A549 (cell line): ENCODE measurements at regions not wholly inside any gene's neighbourhood (a gene's known extent, or its start where the extent isn't known, plus 50 kb on each side); places are given as distances from the start of the nearest gene placed in this dataset.

Experiments
- ATAC-seq, 2 experiments: fragments of 200-7000 bp in 1 of 2; fragments of >200 bp in 1 of 2; cut with Nextera tagmentation in 1 of 2; cut with Tn5 transposase in 1 of 2; 3 replicates each; pipeline versions ENCODE4 v1.8.0 to v1.9.1; 2018 to 2020; ENCODE audit warnings: mild to moderate bottlenecking in 1 of 2, moderate library complexity in 1 of 2
- CTCF ChIA-PET: fragments of 300-600 bp; sonication (Branson Sonifier 250); formaldehyde crosslinking; extraction: SDS; loops from one replicate; lab custom pipeline; 2021; ENCODE audit warnings: antibody characterized with exemption, inconsistent platforms; lab: Yijun Ruan, JAX
- POLR2A ChIA-PET: fragments of 350-600 bp; formaldehyde crosslinking; extraction: SDS; loops from one replicate; lab custom pipeline; 2021; ENCODE audit warnings: antibody characterized with exemption, inconsistent platforms; lab: Yijun Ruan, JAX
- DNase-seq, 2 experiments: peaks; one replicate each; pipeline versions ENCODE4 v3.0.0 to v3.0.0-alpha.2; 2011 to 2016; ENCODE audit warnings: low read depth in 1 of 2, low spot score in 1 of 2
- FAIRE-seq: peaks from 2 replicates; lab custom pipeline; 2011; peaks lifted over from hg19 to GRCh38; lab: Jason Lieb, UNC
- H3K27ac ChIP-seq, 2 experiments: fragments of >200 bp; sonication (Bioruptor Twin); formaldehyde crosslinking; 3 replicates each; pipeline ENCODE4 v1.5.1; 2016 to 2017
- H3K4me1 ChIP-seq: fragments of >200 bp; sonication (Bioruptor Twin); formaldehyde crosslinking; 3 replicates; pipeline ENCODE4 v1.6.1; 2016
- H3K4me2 ChIP-seq: fragments of >200 bp; sonication (Bioruptor Twin); formaldehyde crosslinking; 3 replicates; pipeline ENCODE4 v1.6.1; 2016
- H3K4me3 ChIP-seq: fragments of >200 bp; sonication (Bioruptor Twin); formaldehyde crosslinking; 3 replicates; pipeline ENCODE4 v1.5.1; 2016
- H3K9me3 ChIP-seq: fragments of >200 bp; sonication (Bioruptor Twin); formaldehyde crosslinking; 3 replicates; pipeline ENCODE4 v1.6.1; 2016
- CBX8 ChIP-seq: fragments of 200-600 bp; sonication (generic); IDR thresholded peaks from 2 replicates; pipeline ENCODE4 v1.6.1; 2016
- CHD2 ChIP-seq: fragments of 150-350 bp; IDR thresholded peaks from 2 replicates; pipeline ENCODE4 v1.6.1; 2014; ENCODE audit warnings: low read length; ENCODE audit not compliant: partially characterized antibody
- CHD4 ChIP-seq: fragments of 200-600 bp; sonication (generic); IDR thresholded peaks from 2 replicates; pipeline ENCODE4 v1.6.1; 2016; ENCODE audit warnings: antibody characterized with exemption, mild to moderate bottlenecking, borderline replicate concordance
- EP300 ChIP-seq, 2 experiments: fragments of >200 bp; sonication (Bioruptor Twin); formaldehyde crosslinking; IDR thresholded peaks; 2 replicates in 1 of 2; 3 replicates in 1 of 2; pipeline ENCODE4 v1.6.1; 2016 to 2017
- HES2 ChIP-seq: fragments of >200 bp; sonication (Bioruptor Twin); formaldehyde crosslinking; IDR thresholded peaks from 2 replicates; pipeline ENCODE4 v1.6.1; 2016
- HOXA7 ChIP-seq: fragments of 250-450 bp; sonication (Bioruptor Pico); IDR thresholded peaks from 2 replicates; pipeline ENCODE4 v1.5.0; 2020; ENCODE audit warnings: mild to moderate bottlenecking, moderate library complexity
- HOXB13 ChIP-seq: fragments of 250-450 bp; sonication (Bioruptor Pico); IDR thresholded peaks from 2 replicates; pipeline ENCODE4 v1.5.0; 2020; ENCODE audit warnings: low read depth, mild to moderate bottlenecking, moderate library complexity
- MAFK ChIP-seq: fragments of 450-650 bp; IDR thresholded peaks from 2 replicates; pipeline ENCODE4 v1.6.1; 2014; ENCODE audit not compliant: partially characterized antibody
- NFE2L2 ChIP-seq: fragments of 150-350 bp; conservative IDR thresholded peaks from 2 replicates; pipeline ENCODE4 v1.6.1; 2014; ENCODE audit warnings: low read length
- NR3C1 ChIP-seq: fragments of >200 bp; sonication (Bioruptor Twin); formaldehyde crosslinking; IDR thresholded peaks from 3 replicates; pipeline ENCODE4 v1.6.1; 2017
- PBX3 ChIP-seq: IDR thresholded peaks from 2 replicates; pipeline ENCODE4 v1.6.1; 2012
- PHF8 ChIP-seq: fragments of 200-600 bp; sonication (generic); IDR thresholded peaks from 2 replicates; pipeline ENCODE4 v1.6.1; 2016; ENCODE audit warnings: low read depth, mild to moderate bottlenecking, antibody characterized with exemption, moderate library complexity, borderline replicate concordance
- POLR2AphosphoS2 ChIP-seq: conservative IDR thresholded peaks from 2 replicates; pipeline ENCODE4 v1.6.1; 2012; ENCODE audit warnings: low read length, improper control_type of control experiment, inconsistent platforms
- RAD21 ChIP-seq, 2 experiments: fragments of >200 bp in 1 of 2; sonication (Bioruptor Twin) in 1 of 2; formaldehyde crosslinking in 1 of 2; IDR thresholded peaks in 1 of 2; conservative IDR thresholded peaks in 1 of 2; 2 replicates in 1 of 2; 3 replicates in 1 of 2; pipeline ENCODE4 v1.6.1; 2012 to 2018; ENCODE audit warnings: inconsistent platforms in 1 of 2
- RARB ChIP-seq: fragments of 250-450 bp; sonication (Bioruptor Pico); IDR thresholded peaks from 2 replicates; pipeline ENCODE4 v1.8.0; 2021; ENCODE audit warnings: mild to moderate bottlenecking, moderate library complexity
- SMC3 ChIP-seq: fragments of >200 bp; sonication (Bioruptor Twin); formaldehyde crosslinking; IDR thresholded peaks from 3 replicates; pipeline ENCODE4 v1.6.1; 2018; ENCODE audit warnings: inconsistent platforms
- USF2 ChIP-seq: fragments of 450-650 bp; IDR thresholded peaks from 2 replicates; pipeline ENCODE4 v1.6.1; 2014; ENCODE audit warnings: antibody characterized with exemption
- ZC3H11A ChIP-seq: fragments of 450-650 bp; IDR thresholded peaks from 2 replicates; pipeline ENCODE4 v1.6.1; 2014; ENCODE audit warnings: antibody characterized with exemption, mild to moderate bottlenecking
- ZFP36 ChIP-seq: fragments of 450-650 bp; IDR thresholded peaks from 2 replicates; pipeline ENCODE4 v1.6.1; 2014; ENCODE audit warnings: borderline replicate concordance; ENCODE audit not compliant: partially characterized antibody
- ZNF302 ChIP-seq: fragments of 250-450 bp; sonication (Bioruptor Pico); IDR thresholded peaks from 2 replicates; pipeline ENCODE4 v1.9.0; 2021; ENCODE audit warnings: inconsistent platforms, mild to moderate bottlenecking, moderate library complexity
- ZSCAN20 ChIP-seq: fragments of 250-450 bp; sonication (Bioruptor Pico); IDR thresholded peaks from 2 replicates; pipeline ENCODE4 v1.8.0; 2022; ENCODE audit warnings: mild to moderate bottlenecking, moderate library complexity
- WGBS: methylation state at CpG from one replicate; pipeline ENCODE4 v1.1.6; 2017; ENCODE audit errors: missing lambda C conversion rate; 5-methylcytosine and 5-hydroxymethylcytosine counted together
- TF ChIP-seq, protein P1 (sequence below): fragments of 250-450 bp; sonication (Bioruptor Pico); IDR thresholded peaks from 2 replicates; pipeline ENCODE4 v1.5.0; 2021; ENCODE audit warnings: mild to moderate bottlenecking, moderate library complexity, borderline replicate concordance
- TF ChIP-seq, protein P2 (sequence below): fragments of 150-350 bp; IDR thresholded peaks from 2 replicates; pipeline ENCODE4 v1.6.1; 2014; ENCODE audit warnings: low read depth, mild to moderate bottlenecking, low read length

- Histone ChIP-seq H3K4me1 (no peaks in the 10 kb centered on the region), H3K4me3 (no peak overlapping the region), H3K4me2 (no peak overlapping the region), H3K9me3 (no peaks in the 10 kb centered on the region), H3K27ac (no peak overlapping the region)
- FAIRE-seq = no peak
- ChIA-PET POLR2A (no interaction called here), CTCF (interaction anchor here (0.6 kb wide), 1 partner anchor 61 kb away, joined by 3 read pairs; no protein-coding TSS in a partner anchor)
- 15% methylated on average over 3 of the region's 6 CpGs for WGBS
- ATAC-seq = 0 out of 6 replicates have a peak, but pooled peaks of 1 of the 2 experiments have one; percentile 28
- DNase-seq = peak in 1 of 2 experiments; percentile 3
- TF ChIP-seq USF2 = no peak
- TF ChIP-seq HOXA7 (CRISPR knock-in tag) = no peak
- no peak for TF ChIP-seq SMC3
- TF ChIP-seq MAFK = no peak
- no peak for TF ChIP-seq PHF8
- no peak for TF ChIP-seq HES2
- no peak for TF ChIP-seq ZC3H11A
- TF ChIP-seq NFE2L2 = no peak
These were observed 1513.7 kb downstream of the GRIK2 start for GRCh38 chr6:102907181-102907580.

DNA sequence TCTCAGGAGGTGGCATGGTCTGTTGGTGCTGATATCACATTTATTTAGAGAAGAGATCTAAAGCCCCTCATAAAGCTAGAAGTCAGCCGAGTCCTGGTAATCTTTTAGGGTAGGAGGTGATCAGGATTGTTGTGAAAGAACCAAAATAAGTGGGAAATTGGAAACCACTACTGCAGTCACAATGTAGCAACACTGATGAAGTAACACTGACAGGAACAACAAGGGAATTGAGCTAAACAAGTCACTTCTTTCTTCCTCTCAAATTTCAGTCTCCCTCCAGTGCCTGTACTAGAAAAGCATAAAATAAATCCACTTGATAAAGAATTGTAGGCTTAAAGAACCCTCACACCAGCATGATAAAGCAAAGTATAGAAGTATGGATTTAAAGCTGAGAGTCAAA is 1509.0 kb downstream of the GRIK2 start:
- WGBS = 0% methylated on average over 1 of the region's 1 CpG
- Histone ChIP-seq H3K4me2 (no peak overlapping the region), H3K4me3 (no peak overlapping the region), H3K9me3 (no peaks in the 10 kb centered on the region)
- no peak for ATAC-seq
- TF ChIP-seq POLR2AphosphoS2 (no peak), RARB (no peak), CHD2 (no peak), HOXA7 (CRISPR knock-in tag) (no peak), ZC3H11A (no peak), ZSCAN20 (no peak), CBX8 (no peak), CHD4 (no peak)
- TF ChIP-seq, protein P1, sequence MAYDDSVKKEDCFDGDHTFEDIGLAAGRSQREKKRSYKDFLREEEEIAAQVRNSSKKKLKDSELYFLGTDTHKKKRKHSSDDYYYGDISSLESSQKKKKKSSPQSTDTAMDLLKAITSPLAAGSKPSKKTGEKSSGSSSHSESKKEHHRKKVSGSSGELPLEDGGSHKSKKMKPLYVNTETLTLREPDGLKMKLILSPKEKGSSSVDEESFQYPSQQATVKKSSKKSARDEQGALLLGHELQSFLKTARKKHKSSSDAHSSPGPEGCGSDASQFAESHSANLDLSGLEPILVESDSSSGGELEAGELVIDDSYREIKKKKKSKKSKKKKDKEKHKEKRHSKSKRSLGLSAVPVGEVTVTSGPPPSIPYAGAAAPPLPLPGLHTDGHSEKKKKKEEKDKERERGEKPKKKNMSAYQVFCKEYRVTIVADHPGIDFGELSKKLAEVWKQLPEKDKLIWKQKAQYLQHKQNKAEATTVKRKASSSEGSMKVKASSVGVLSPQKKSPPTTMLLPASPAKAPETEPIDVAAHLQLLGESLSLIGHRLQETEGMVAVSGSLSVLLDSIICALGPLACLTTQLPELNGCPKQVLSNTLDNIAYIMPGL = no peak
- TF ChIP-seq, protein P2, sequence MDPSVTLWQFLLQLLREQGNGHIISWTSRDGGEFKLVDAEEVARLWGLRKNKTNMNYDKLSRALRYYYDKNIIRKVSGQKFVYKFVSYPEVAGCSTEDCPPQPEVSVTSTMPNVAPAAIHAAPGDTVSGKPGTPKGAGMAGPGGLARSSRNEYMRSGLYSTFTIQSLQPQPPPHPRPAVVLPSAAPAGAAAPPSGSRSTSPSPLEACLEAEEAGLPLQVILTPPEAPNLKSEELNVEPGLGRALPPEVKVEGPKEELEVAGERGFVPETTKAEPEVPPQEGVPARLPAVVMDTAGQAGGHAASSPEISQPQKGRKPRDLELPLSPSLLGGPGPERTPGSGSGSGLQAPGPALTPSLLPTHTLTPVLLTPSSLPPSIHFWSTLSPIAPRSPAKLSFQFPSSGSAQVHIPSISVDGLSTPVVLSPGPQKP = no peak
- TF ChIP-seq, all 56 proteins: peak for 0
- Histone ChIP-seq H3K4me1 (no peaks in the 10 kb centered on the region), H3K27ac (no peak overlapping the region)
- DNase-seq = no peak
- CTCF ChIA-PET = no interaction called here
- POLR2A ChIA-PET = no interaction called here
- FAIRE-seq = no peak

GRCh38 chr6:102895683-102896082 is 1502.2 kb downstream of the GRIK2 start:
- FAIRE-seq (no peak), DNase-seq (no peak), ATAC-seq (no peak)
- 3% methylated on average over 4 of the region's 4 CpGs for WGBS
- Histone ChIP-seq H3K4me3 (no peak overlapping the region), H3K4me1 (no peaks in the 10 kb centered on the region), H3K4me2 (no peak overlapping the region), H3K27ac (no peak overlapping the region), H3K9me3 (no peaks in the 10 kb centered on the region)
- no peak for TF ChIP-seq NR3C1
- ChIA-PET POLR2A (no interaction called here), CTCF (no interaction called here)

- TF ChIP-seq MAFK (no peak), ZNF302 (CRISPR knock-in tag) (no peak), EP300 (IDR thresholded peaks at IDR 0.05) (no peak), ZFP36 (no peak), PBX3 (no peak), RAD21 (conservative IDR thresholded peaks at IDR 0.05 in 1 of 2, IDR thresholded peaks at IDR 0.05 in 1 of 2) (no peak), HOXB13 (CRISPR knock-in tag) (no peak), PHF8 (no peak)
- POLR2A ChIA-PET = no interaction called here
- H3K4me2 ChIP-seq = no peak overlapping the region
- no peak overlapping the region for H3K4me3 ChIP-seq
- ATAC-seq (no peak), DNase-seq (no peak), FAIRE-seq (no peak)
- no peak overlapping the region for H3K27ac ChIP-seq
- WGBS = 4% methylated on average over 2 of the region's 2 CpGs
- CTCF ChIA-PET = no interaction called here
- no peaks in the 10 kb centered on the region for H3K9me3 ChIP-seq
- H3K4me1 ChIP-seq = no peaks in the 10 kb centered on the region
These were observed 1491.7 kb downstream of the GRIK2 start for GRCh38 chr6:102885165-102885564.
